CD14-positive monocyte (primary cell): ENCODE measurements at regions not wholly inside any gene's neighbourhood (a gene's known extent, or its start where the extent isn't known, plus 50 kb on each side); places are given as distances from the start of the nearest gene placed in this dataset.

ENCODE experiments used
- DNase-seq, 3 donors: peaks; one replicate each; pipeline ENCODE4 v3.0.0-alpha.2; 2011 to 2022
- H2AFZ ChIP-seq: 2 replicates; pipeline ENCODE4 v1.6.0; 2012; ENCODE audit warnings: mild to moderate bottlenecking, low read depth, low read length, inconsistent platforms; ENCODE audit not compliant: insufficient read depth, poor library complexity, severe bottlenecking
- H3K27ac ChIP-seq, 2 donors: 1 replicate in 1 of 2; 2 replicates in 1 of 2; pipeline ENCODE4 v1.5.1; 2012 to 2013; ENCODE audit warnings: low read length in 2 of 2, control low read depth in 1 of 2, inconsistent platforms in 1 of 2, low read depth in 1 of 2, mild to moderate bottlenecking in 1 of 2
- H3K27me3 ChIP-seq, 2 donors: one replicate each; pipeline versions ENCODE4 v1.6.0 to v1.6.1; 2011 to 2013; ENCODE audit warnings: low read length in 2 of 2; ENCODE audit not compliant: control insufficient read depth in 2 of 2, insufficient read depth in 2 of 2
- H3K36me3 ChIP-seq, 2 donors: replicated peaks in 1 of 2; 1 replicate in 1 of 2; 2 replicates in 1 of 2; pipeline versions ENCODE4 v1.5.1 to v1.6.1; 2012 to 2013; ENCODE audit warnings: low read length in 2 of 2, control low read depth in 1 of 2, inconsistent platforms in 1 of 2, mild to moderate bottlenecking in 1 of 2; ENCODE audit not compliant: insufficient read depth in 2 of 2, control insufficient read depth in 1 of 2
- H3K4me1 ChIP-seq, 2 donors: 1 replicate in 1 of 2; 2 replicates in 1 of 2; pipeline versions ENCODE4 v1.5.1 to v1.6.1; 2012 to 2013; ENCODE audit warnings: low read length in 2 of 2, control low read depth in 1 of 2, inconsistent platforms in 1 of 2, mild to moderate bottlenecking in 1 of 2, moderate library complexity in 1 of 2; ENCODE audit not compliant: insufficient read depth in 2 of 2, control insufficient read depth in 1 of 2
- H3K4me2 ChIP-seq: replicated peaks from 2 replicates; pipeline ENCODE3; 2012; ENCODE audit warnings: low read length, moderate library complexity, mild to moderate bottlenecking; ENCODE audit not compliant: poor library complexity, severe bottlenecking; ENCODE audit errors: extremely low read depth
- H3K4me3 ChIP-seq, 3 experiments: fragments of 200-600 bp in 1 of 3; sonication (generic) in 1 of 3; replicated peaks in 1 of 3; 1 replicate in 2 of 3; 2 replicates in 1 of 3; pipeline ENCODE4 v1.5.1; 2011 to 2013; ENCODE audit warnings: low read length in 3 of 3, mild to moderate bottlenecking in 3 of 3, control low read depth in 2 of 3, low read depth in 2 of 3, inconsistent platforms in 1 of 3, moderate library complexity in 1 of 3
- H3K79me2 ChIP-seq: 2 replicates; pipeline ENCODE4 v1.6.0; 2012; ENCODE audit warnings: mild to moderate bottlenecking, control low read depth, inconsistent platforms, low read length, moderate library complexity; ENCODE audit not compliant: insufficient read depth
- H3K9ac ChIP-seq: 2 replicates; pipeline ENCODE4 v1.6.0; 2017; ENCODE audit warnings: low read length, mild to moderate bottlenecking; ENCODE audit not compliant: insufficient read depth, poor library complexity, severe bottlenecking
- H3K9me3 ChIP-seq, 2 donors: replicated peaks in 1 of 2; 1 replicate in 1 of 2; 2 replicates in 1 of 2; pipeline versions ENCODE4 v1.5.1 to v1.6.1; 2012 to 2013; ENCODE audit warnings: low read length in 2 of 2, control low read depth in 1 of 2; ENCODE audit not compliant: control insufficient read depth in 1 of 2, insufficient read depth in 1 of 2
- H4K20me1 ChIP-seq: 2 replicates; pipeline ENCODE4 v1.6.0; 2012; ENCODE audit warnings: mild to moderate bottlenecking, low read length, control low read depth, moderate library complexity; ENCODE audit not compliant: insufficient read depth
- H3K27ac Mint-ChIP-seq, 7 donors: one replicate each; pipeline ENCODE4 v1.8.0; 2020; ENCODE audit warnings: mild to moderate bottlenecking in 7 of 7, mixed read lengths in 7 of 7, moderate library complexity in 6 of 7, inconsistent platforms in 2 of 7
- H3K27me3 Mint-ChIP-seq, 3 donors: one replicate each; pipeline ENCODE4 v1.8.0; 2021 to 2022; ENCODE audit warnings: low read depth in 3 of 3, mild to moderate bottlenecking in 3 of 3, mixed read lengths in 3 of 3, moderate library complexity in 3 of 3, inconsistent platforms in 1 of 3
- H3K36me3 Mint-ChIP-seq, 2 donors: one replicate each; pipeline ENCODE4 v1.8.0; 2020; ENCODE audit warnings: mixed read lengths in 2 of 2, inconsistent platforms in 1 of 2, mild to moderate bottlenecking in 1 of 2
- H3K4me1 Mint-ChIP-seq: one replicate; pipeline ENCODE4 v1.8.0; 2020; ENCODE audit warnings: mild to moderate bottlenecking, mixed read lengths
- H3K4me3 Mint-ChIP-seq, 2 donors: one replicate each; pipeline ENCODE4 v1.8.0; 2020; ENCODE audit warnings: mild to moderate bottlenecking in 2 of 2, mixed read lengths in 2 of 2, moderate library complexity in 1 of 2
- H3K9me3 Mint-ChIP-seq, 7 donors: one replicate each; pipeline ENCODE4 v1.8.0; 2020 to 2022; ENCODE audit warnings: mixed read lengths in 7 of 7, mild to moderate bottlenecking in 6 of 7, moderate library complexity in 6 of 7, inconsistent platforms in 2 of 7
- CTCF ChIP-seq: fragments of 200-600 bp; IDR thresholded peaks from one replicate; pipeline ENCODE4 v1.8.0; 2022; ENCODE audit warnings: antibody characterized with exemption, mild to moderate bottlenecking
- WGBS: methylation state at CpG from one replicate; pipeline ENCODE4 v1.1.5; 2013; ENCODE audit warnings: missing lambda C conversion rate; ENCODE audit not compliant: insufficient coverage; 5-methylcytosine and 5-hydroxymethylcytosine counted together
- intact Hi-C, 2 donors: fragments of 100-400 bp; cut with micrococcal nuclease; formaldehyde crosslinking; loops; one replicate each; pipeline versions ENCODE4 v1.15.0 to v1.15.1; 2023

GRCh38 chr14:28321475-28322244 is 444.9 kb upstream of the FOXG1 start:
- Histone ChIP-seq H3K9me3 (peaks cover 0 to 5% of the 10 kb centered on the region in 2 donors), H3K79me2 (no peaks in the 10 kb centered on the region), H3K27me3 (no peaks in the 10 kb centered on the region), H3K27ac (no peak overlapping the region), H4K20me1 (no peaks in the 10 kb centered on the region), H3K4me2 (no peak overlapping the region), H3K9ac (no peak overlapping the region), H3K4me1 (no peaks in the 10 kb centered on the region), H2AFZ (no peak overlapping the region), H3K4me3 (no peak overlapping the region), H3K36me3 (no peaks in the 10 kb centered on the region)
- no peak for TF ChIP-seq CTCF
- H3K4me1 Mint-ChIP-seq: no peaks in the 10 kb centered on the region
- no peak overlapping the region for H3K4me3 Mint-ChIP-seq
- no peak for DNase-seq
- H3K9me3 Mint-ChIP-seq: peaks cover 0 to 6% (median 0%) of the 10 kb centered on the region in 7 donors
- no peaks in the 10 kb centered on the region for H3K27me3 Mint-ChIP-seq
- no CpG with 5 or more reads among the region's 3 CpGs for WGBS
- intact Hi-C loops: no loop called here
- H3K36me3 Mint-ChIP-seq: no peaks in the 10 kb centered on the region
- no peak overlapping the region for H3K27ac Mint-ChIP-seq

GRCh38 chr14:28323366-28323765 is 443.2 kb upstream of the FOXG1 start:
- Mint-ChIP-seq H3K36me3 (no peaks in the 10 kb centered on the region), H3K27me3 (no peaks in the 10 kb centered on the region)
- no CpG with 5 or more reads among the region's 4 CpGs for WGBS

More at GRCh38 chr14:28323366-28323765, 443.2 kb upstream of the FOXG1 start:
- Histone ChIP-seq H3K9me3 (no peaks in the 10 kb centered on the region), H3K27ac (no peak overlapping the region), H3K27me3 (no peaks in the 10 kb centered on the region), H3K36me3 (no peaks in the 10 kb centered on the region), H3K79me2 (no peaks in the 10 kb centered on the region), H3K9ac (no peak overlapping the region), H3K4me1 (no peaks in the 10 kb centered on the region), H3K4me3 (no peak overlapping the region), H3K4me2 (no peak overlapping the region), H2AFZ (no peak overlapping the region), H4K20me1 (no peaks in the 10 kb centered on the region)
- no peak overlapping the region for H3K27ac Mint-ChIP-seq
- no peak for DNase-seq
- H3K9me3 Mint-ChIP-seq: peaks cover 0 to 2% (median 0%) of the 10 kb centered on the region in 7 donors
- no peak overlapping the region for H3K4me3 Mint-ChIP-seq
- intact Hi-C loops: no loop called here
- TF ChIP-seq CTCF: no peak
- H3K4me1 Mint-ChIP-seq: no peaks in the 10 kb centered on the region
